Body of pancreas (tissue), 4 donors: ENCODE measurements at regions not wholly inside any gene's neighbourhood (a gene's known extent, or its start where the extent isn't known, plus 50 kb on each side); places are given as distances from the start of the nearest gene placed in this dataset.

ENCODE experiments used
- ATAC-seq: fragments of 150-250 bp; one replicate; pipeline ENCODE4 v1.9.1; 2016
- DNase-seq, 4 donors: peaks; one replicate each; pipeline ENCODE4 v3.0.0-alpha.2; 2019
- H3K27ac ChIP-seq, 4 donors: fragments of 200-600 bp; sonication (generic); 1 replicate in 3 of 4; 2 replicates in 1 of 4; pipeline versions ENCODE4 v1.5.1 to v1.6.1; 2016 to 2019; ENCODE audit warnings: mild to moderate bottlenecking in 1 of 4, mixed read lengths in 1 of 4, moderate library complexity in 1 of 4
- H3K27me3 ChIP-seq, 2 donors: fragments of 200-600 bp; sonication (generic); one replicate each; pipeline ENCODE4 v1.6.0; 2016; ENCODE audit warnings: mild to moderate bottlenecking in 1 of 2
- H3K36me3 ChIP-seq, 2 donors: fragments of 200-600 bp; sonication (generic); replicated peaks in 1 of 2; 2 replicates each; pipeline ENCODE4 v1.5.1; 2016; ENCODE audit warnings: low read depth in 2 of 2; ENCODE audit not compliant: insufficient read depth in 1 of 2
- H3K4me1 ChIP-seq: fragments of 200-600 bp; sonication (generic); one replicate; pipeline ENCODE4 v1.6.0; 2016
- H3K4me3 ChIP-seq, 2 donors: fragments of 200-600 bp; sonication (generic); 1 replicate in 1 of 2; 2 replicates in 1 of 2; pipeline ENCODE4 v1.5.1; 2016 to 2019
- H3K9me3 ChIP-seq, 3 donors: fragments of 200-600 bp; sonication (generic); 1 replicate in 2 of 3; 2 replicates in 1 of 3; pipeline ENCODE4 v1.5.1; 2016
- CTCF ChIP-seq, 7 experiments: fragments of 450-650 bp in 4 of 7; fragments of 200-600 bp in 3 of 7; sonication (generic) in 3 of 7; IDR thresholded peaks; one replicate each; pipeline ENCODE4 v1.5.1; 2016 to 2019; ENCODE audit warnings: antibody characterized with exemption in 7 of 7
- POLR2A ChIP-seq, 3 donors: fragments of 450-650 bp; IDR thresholded peaks; one replicate each; pipeline ENCODE4 v1.6.1; 2016; ENCODE audit warnings: antibody characterized with exemption in 3 of 3, mild to moderate bottlenecking in 2 of 3
- WGBS, 2 donors: methylation state at CpG; one replicate each; pipeline ENCODE4 v1.1.5; 2017; 5-methylcytosine and 5-hydroxymethylcytosine counted together
- intact Hi-C: fragments of 100-400 bp; cut with DNase I; formaldehyde crosslinking; loops from one replicate; pipeline ENCODE4 v1.15.1; 2023

GRCh38 chr6:93954584-93954983 lies 535.2 kb upstream of the EPHA7 start:
- intact Hi-C loops, result no loop called here
- H3K36me3 ChIP-seq, result no peaks in the 10 kb centered on the region
- no peak overlapping the region for H3K4me3 ChIP-seq
- H3K27ac ChIP-seq, result no peak overlapping the region
- WGBS, 2 donors, result 55 to 60% methylated on average over 1 of the region's 1 CpG
- no peaks in the 10 kb centered on the region for H3K27me3 ChIP-seq
- ATAC-seq, result no peak
- TF ChIP-seq CTCF (IDR thresholded peaks at IDR 0.05) (no peak), POLR2A (IDR thresholded peaks at IDR 0.05) (no peak)
- H3K9me3 ChIP-seq, result no peaks in the 10 kb centered on the region
- H3K4me1 ChIP-seq, result no peaks in the 10 kb centered on the region
- no peak for DNase-seq

- H3K36me3 ChIP-seq, result no peaks in the 10 kb centered on the region
- ATAC-seq (no peak), DNase-seq (no peak)
- H3K4me1 ChIP-seq, result no peaks in the 10 kb centered on the region
- intact Hi-C loops, result no loop called here
- H3K4me3 ChIP-seq, result no peak overlapping the region
- TF ChIP-seq POLR2A (IDR thresholded peaks at IDR 0.05) (no peak), CTCF (IDR thresholded peaks at IDR 0.05) (no peak)
- H3K9me3 ChIP-seq, result no peaks in the 10 kb centered on the region
- H3K27me3 ChIP-seq, result no peaks in the 10 kb centered on the region
- H3K27ac ChIP-seq, result no peak overlapping the region
These were observed 524.3 kb upstream of the EPHA7 start for GRCh38 chr6:93943661-93944060.

- no peak for DNase-seq
- no peak overlapping the region for H3K27ac ChIP-seq
- no peak overlapping the region for H3K4me3 ChIP-seq
- no peaks in the 10 kb centered on the region for H3K36me3 ChIP-seq
- no peaks in the 10 kb centered on the region for H3K27me3 ChIP-seq
- ATAC-seq, result no peak
- intact Hi-C loops, result no loop called here
- WGBS, 2 donors, result 31 to 46% methylated on average over 2 of the region's 2 CpGs
- TF ChIP-seq POLR2A (IDR thresholded peaks at IDR 0.05), result no peak
- no peak for TF ChIP-seq CTCF (IDR thresholded peaks at IDR 0.05)
- no peaks in the 10 kb centered on the region for H3K9me3 ChIP-seq
- no peaks in the 10 kb centered on the region for H3K4me1 ChIP-seq
These were observed 521.0 kb upstream of the EPHA7 start for GRCh38 chr6:93940381-93940780.

GRCh38 chr6:93932175-93932574 lies 512.8 kb upstream of the EPHA7 start:
- TF ChIP-seq CTCF (IDR thresholded peaks at IDR 0.05), result no peak
- TF ChIP-seq POLR2A (IDR thresholded peaks at IDR 0.05), result no peak
- intact Hi-C loops, result no loop called here
- no peaks in the 10 kb centered on the region for H3K36me3 ChIP-seq
- WGBS, 2 donors, result 53 to 63% methylated on average over 2 of the region's 2 CpGs
- ATAC-seq (no peak), DNase-seq (no peak)
- no peaks in the 10 kb centered on the region for H3K27me3 ChIP-seq
- no peak overlapping the region for H3K27ac ChIP-seq
- no peaks in the 10 kb centered on the region for H3K9me3 ChIP-seq
- H3K4me1 ChIP-seq, result no peaks in the 10 kb centered on the region
- no peak overlapping the region for H3K4me3 ChIP-seq

- DNase-seq (peak in 1 of 4 donors; percentile 7), ATAC-seq (no peak)
- Histone ChIP-seq H3K9me3 (no peaks in the 10 kb centered on the region), H3K27ac (no peak overlapping the region), H3K36me3 (no peaks in the 10 kb centered on the region), H3K27me3 (no peaks in the 10 kb centered on the region), H3K4me3 (no peak overlapping the region), H3K4me1 (no peaks in the 10 kb centered on the region)
- intact Hi-C loops, result no loop called here
- no peak for TF ChIP-seq CTCF (IDR thresholded peaks at IDR 0.05)
- TF ChIP-seq POLR2A (IDR thresholded peaks at IDR 0.05), result no peak
- 77 to 83% methylated on average over 5 of the region's 5 CpGs for WGBS, 2 donors
These were observed 508.4 kb upstream of the EPHA7 start for GRCh38 chr6:93927731-93928130.
